ENCODE measurements at regions not wholly inside any gene's neighbourhood (a gene's known extent, or its start where the extent isn't known, plus 50 kb on each side); places are given as distances from the start of the nearest gene placed in this dataset.

- TF ChIP-seq CTCF (IDR thresholded peaks at IDR 0.05) (no peak), POLR2A (IDR thresholded peaks at IDR 0.05; ENCODE audit: low read depth) (no peak)
Observed at GRCh38 chr6:155791891-155792290, 336.3 kb upstream of the NOX3 start.

Data from esophagus muscularis mucosa (tissue), 3 donors.